HepG2 (cell line): ENCODE measurements at regions not wholly inside any gene's neighbourhood (a gene's known extent, or its start where the extent isn't known, plus 50 kb on each side); places are given as distances from the start of the nearest gene placed in this dataset.

Experiments used
- ATAC-seq: fragments of 200-7000 bp; cut with Tn5 transposase; 3 replicates; pipeline ENCODE4 v1.9.1; 2020; ENCODE audit warnings: mild to moderate bottlenecking, moderate library complexity
- BruUV-seq: library from RNA; stranded (reverse); fragments of 400-500 nt; replicated peaks from 2 replicates; lab custom pipeline; 2021; lab: Mats Ljungman, UMichigan
- CTCF ChIA-PET: fragments of 300-600 bp; formaldehyde crosslinking; extraction: SDS; loops from one replicate; lab custom pipeline; 2021; ENCODE audit warnings: low total read pairs, inconsistent platforms, low intra/inter-chr PET ratio; lab: Yijun Ruan, JAX
- POLR2A ChIA-PET: fragments of 350-600 bp; sonication (Branson Sonifier 250); formaldehyde crosslinking; loops from one replicate; lab custom pipeline; 2020; ENCODE audit warnings: antibody characterized with exemption, inconsistent platforms; lab: Yijun Ruan, JAX
- DNase-seq: peaks from one replicate; pipeline ENCODE4 v3.0.0-alpha.2; 2015; ENCODE audit warnings: low spot score
- FAIRE-seq: peaks from 3 replicates; lab custom pipeline; 2011; peaks lifted over from hg19 to GRCh38; lab: Jason Lieb, UNC
- H2AFZ ChIP-seq: one replicate; pipeline ENCODE4 v1.6.1; 2011; ENCODE audit warnings: low read length, inconsistent platforms
- H3K27ac ChIP-seq: fragments of 300-600 bp; 3 replicates; pipeline ENCODE4 v1.8.0; 2011; ENCODE audit warnings: mixed run types, mild to moderate bottlenecking, mixed read lengths, low read length, inconsistent platforms; ENCODE audit not compliant: insufficient read depth; ENCODE audit errors: extremely low read length
- H3K27me3 ChIP-seq, 2 experiments: fragments of 200-600 bp in 1 of 2; 2 replicates in 1 of 2; 3 replicates in 1 of 2; pipeline versions ENCODE4 v1.6.0 to v1.8.0; 2011; ENCODE audit warnings: low read length in 2 of 2, mild to moderate bottlenecking in 2 of 2, moderate library complexity in 2 of 2, inconsistent platforms in 1 of 2; ENCODE audit not compliant: insufficient read depth in 2 of 2, control insufficient read depth in 1 of 2
- H3K36me3 ChIP-seq, 2 experiments: fragments of 200-600 bp in 1 of 2; replicated peaks in 1 of 2; 2 replicates in 1 of 2; 3 replicates in 1 of 2; pipeline versions ENCODE4 v1.5.1 to v1.8.0; 2011; ENCODE audit warnings: low read length in 2 of 2, inconsistent platforms in 1 of 2; ENCODE audit not compliant: insufficient read depth in 2 of 2, control insufficient read depth in 1 of 2
- H3K4me1 ChIP-seq: 2 replicates; pipeline ENCODE4 v1.5.1; 2012; ENCODE audit warnings: low read length, inconsistent platforms; ENCODE audit not compliant: insufficient read depth
- H3K4me2 ChIP-seq: 2 replicates; pipeline ENCODE4 v1.6.0; 2011; ENCODE audit warnings: low read depth, low read length, inconsistent platforms
- H3K4me3 ChIP-seq, 3 experiments: fragments of 200-600 bp in 1 of 3; sonication (generic), shearing (Covaris generic) in 1 of 3; replicated peaks in 1 of 3; 2 replicates each; pipeline ENCODE4 v1.5.1; 2011 to 2016; ENCODE audit warnings: low read length in 3 of 3, inconsistent platforms in 2 of 3, low read depth in 2 of 3, mild to moderate bottlenecking in 2 of 3, control low read depth in 1 of 3, mixed read lengths in 1 of 3; ENCODE audit not compliant: insufficient read depth in 1 of 3
- H3K79me2 ChIP-seq: one replicate; pipeline ENCODE4 v1.6.1; 2011; ENCODE audit warnings: low read length, inconsistent platforms; ENCODE audit not compliant: insufficient read depth
- H3K9ac ChIP-seq: 2 replicates; pipeline ENCODE4 v1.6.0; 2011; ENCODE audit warnings: mild to moderate bottlenecking, low read depth, low read length, inconsistent platforms; ENCODE audit not compliant: insufficient read depth
- H3K9me3 ChIP-seq: 2 replicates; pipeline ENCODE4 v1.5.1; 2012; ENCODE audit warnings: mild to moderate bottlenecking, low read length
- H4K20me1 ChIP-seq: 2 replicates; pipeline ENCODE4 v1.6.0; 2011; ENCODE audit warnings: inconsistent platforms, mild to moderate bottlenecking, low read length, moderate library complexity; ENCODE audit not compliant: insufficient read depth
- ELF4 ChIP-seq: sonication (generic); formaldehyde crosslinking; IDR thresholded peaks from 2 replicates; pipeline ENCODE4 v1.5.0; 2020; ENCODE audit warnings: missing genetic modification reagents, mild to moderate bottlenecking, moderate library complexity, borderline replicate concordance
- ERF ChIP-seq: IDR thresholded peaks from 2 replicates; pipeline ENCODE4 v1.6.1; 2018; ENCODE audit warnings: missing biosample characterization, missing genetic modification reagents
- FOSL2 ChIP-seq: sonication (generic); formaldehyde crosslinking; IDR thresholded peaks from 2 replicates; pipeline ENCODE4 v1.4.0; 2020; ENCODE audit warnings: missing genetic modification reagents
- HDAC2 ChIP-seq: sonication (generic); formaldehyde crosslinking; IDR thresholded peaks from 2 replicates; pipeline ENCODE4 v1.4.0; 2020; ENCODE audit warnings: missing genetic modification reagents
- HES4 ChIP-seq: sonication (generic); formaldehyde crosslinking; IDR thresholded peaks from 2 replicates; pipeline ENCODE4 v1.9.0; 2021; ENCODE audit warnings: mild to moderate bottlenecking, missing genetic modification reagents, borderline replicate concordance
- JUNB ChIP-seq: sonication (generic); formaldehyde crosslinking; IDR thresholded peaks from 2 replicates; pipeline ENCODE4 v1.8.0; 2022; ENCODE audit warnings: missing genetic modification reagents, mild to moderate bottlenecking, borderline replicate concordance
- MTERF4 ChIP-seq: sonication (generic); formaldehyde crosslinking; IDR thresholded peaks from 2 replicates; pipeline ENCODE4 v1.8.0; 2023; ENCODE audit warnings: mild to moderate bottlenecking, missing genetic modification reagents
- PCBP1 ChIP-seq: fragments of 200-400 bp; formaldehyde crosslinking; IDR thresholded peaks from 2 replicates; pipeline ENCODE4 v1.6.1; 2017; ENCODE audit warnings: mild to moderate bottlenecking, low read depth, low read length, borderline replicate concordance
- RARG ChIP-seq: sonication (generic); formaldehyde crosslinking; IDR thresholded peaks from 2 replicates; pipeline ENCODE4 v1.4.0; 2020; ENCODE audit warnings: low read depth, mild to moderate bottlenecking, missing genetic modification reagents
- RNF2 ChIP-seq: fragments of 450-650 bp; conservative IDR thresholded peaks from 2 replicates; pipeline ENCODE4 v1.6.1; 2016; ENCODE audit warnings: low read depth
- SIX1 ChIP-seq: sonication (generic); formaldehyde crosslinking; IDR thresholded peaks from 2 replicates; pipeline ENCODE4 v1.4.0; 2020; ENCODE audit warnings: missing genetic modification reagents, borderline replicate concordance
- SIX4 ChIP-seq: sonication (generic); formaldehyde crosslinking; IDR thresholded peaks from 2 replicates; pipeline ENCODE4 v1.4.0; 2020; ENCODE audit warnings: missing genetic modification reagents
- ZKSCAN8 ChIP-seq: IDR thresholded peaks from 2 replicates; pipeline ENCODE4 v1.6.1; 2016; ENCODE audit warnings: borderline replicate concordance, missing genetic modification reagents, missing compliant biosample characterization
- ZNF136 ChIP-seq: sonication (generic); formaldehyde crosslinking; IDR thresholded peaks from 2 replicates; pipeline ENCODE4 v1.8.1; 2022; ENCODE audit warnings: low read depth, mild to moderate bottlenecking, moderate library complexity, missing genetic modification reagents
- ZNF17 ChIP-seq: sonication (generic); formaldehyde crosslinking; IDR thresholded peaks from 2 replicates; pipeline ENCODE4 v1.5.0; 2020; ENCODE audit warnings: mild to moderate bottlenecking, missing genetic modification reagents
- ZNF460 ChIP-seq: sonication (generic); formaldehyde crosslinking; IDR thresholded peaks from 2 replicates; pipeline ENCODE4 v1.5.1; 2020; ENCODE audit warnings: missing genetic modification reagents, mild to moderate bottlenecking, borderline replicate concordance
- ZNF569 ChIP-seq: sonication (generic); formaldehyde crosslinking; IDR thresholded peaks from 2 replicates; pipeline ENCODE4 v1.5.0; 2020; ENCODE audit warnings: mild to moderate bottlenecking, missing genetic modification reagents, moderate library complexity, borderline replicate concordance
- ZNF574 ChIP-seq: sonication (generic); formaldehyde crosslinking; IDR thresholded peaks from 2 replicates; pipeline ENCODE4 v1.4.0; 2020; ENCODE audit warnings: missing genetic modification reagents
- ZSCAN22 ChIP-seq: sonication (generic); formaldehyde crosslinking; IDR thresholded peaks from 2 replicates; pipeline ENCODE4 v1.4.0; 2020; ENCODE audit warnings: mild to moderate bottlenecking, missing genetic modification reagents
- WGBS: methylation state at CpG from one replicate; pipeline ENCODE4 v1.1.6; 2017; ENCODE audit warnings: low lambda C conversion rate; 5-methylcytosine and 5-hydroxymethylcytosine counted together
- in situ Hi-C: cut with HindIII; loops from 2 replicates; pipeline ENCODE4 v1.10.0; 2017; ENCODE audit warnings: low pct_unique_long_range_greater_than_20kb; ENCODE audit not compliant: extremely low pct_ligation_motif_present
- intact Hi-C: fragments of 100-400 bp; cut with micrococcal nuclease; formaldehyde crosslinking; loops from one replicate; pipeline ENCODE4 v1.10.0; 2022; ENCODE audit not compliant: unreplicated experiment

GRCh38 chr2:54065411-54065810, 50.0 kb upstream of the ACYP2 start:
- H3K9me3 ChIP-seq: no peaks in the 10 kb centered on the region
- WGBS: 100% methylated on average over 2 of the region's 2 CpGs
- H3K4me2 ChIP-seq: no peak overlapping the region
- no peaks in the 10 kb centered on the region for H3K36me3 ChIP-seq
- FAIRE-seq: no peak
- H3K27ac ChIP-seq: no peak overlapping the region
- H3K9ac ChIP-seq: no peak overlapping the region
- no peaks in the 10 kb centered on the region for H3K27me3 ChIP-seq
- no peaks in the 10 kb centered on the region for H4K20me1 ChIP-seq
- H3K4me1 ChIP-seq: no peaks in the 10 kb centered on the region
- DNase-seq: no peak
- TF ChIP-seq ERF (no peak), ZNF460 (no peak), ZNF574 (CRISPR knock-in tag) (no peak), HES4 (CRISPR knock-in tag) (no peak), JUNB (CRISPR knock-in tag) (no peak), ZKSCAN8 (no peak), RARG (CRISPR knock-in tag) (no peak), SIX4 (CRISPR knock-in tag) (no peak), ELF4 (CRISPR knock-in tag) (no peak), RNF2 (no peak), PCBP1 (no peak), FOSL2 (CRISPR knock-in tag) (no peak), ZNF136 (CRISPR knock-in tag) (no peak), HDAC2 (CRISPR knock-in tag) (no peak), ZNF17 (CRISPR knock-in tag) (no peak), SIX1 (no peak), MTERF4 (CRISPR knock-in tag) (no peak), ZNF569 (CRISPR knock-in tag) (no peak), ZSCAN22 (no peak)
- ChIA-PET CTCF (no interaction called here), POLR2A (no interaction called here)
- in situ Hi-C loops: no loop called here
- H3K79me2 ChIP-seq: no peaks in the 10 kb centered on the region
- BruUV-seq: no TSS peak
- no peak for ATAC-seq
- H2AFZ ChIP-seq: no peak overlapping the region
- intact Hi-C loops: no loop called here
- H3K4me3 ChIP-seq: no peak overlapping the region
